ENCODE measurements at regions not wholly inside any gene's neighbourhood (a gene's known extent, or its start where the extent isn't known, plus 50 kb on each side); places are given as distances from the start of the nearest gene placed in this dataset.

GRCh38 chr13:82879921-82880320, 1002.4 kb downstream of the SLITRK1 start:
- Histone ChIP-seq H2AFZ (ENCODE audit: low read depth, low read length) (no peak overlapping the region), H3K9me3 (ENCODE audit: low read length) (no peaks in the 10 kb centered on the region), H3K79me2 (replicated peaks; ENCODE audit: insufficient read depth, low read length) (no peaks in the 10 kb centered on the region), H4K20me1 (ENCODE audit: insufficient read depth) (no peaks in the 10 kb centered on the region), H3F3A (ENCODE audit: insufficient read depth, low read length, poor library complexity, severe bottlenecking) (no peaks in the 10 kb centered on the region), H3K9ac (ENCODE audit: low read length) (no peak overlapping the region), H3K27me3 (ENCODE audit: insufficient read depth, low read depth, low read length) (no peaks in the 10 kb centered on the region), H3K9me2 (ENCODE audit: insufficient read depth, low read length) (no peaks in the 10 kb centered on the region), H3K36me3 (ENCODE audit: insufficient read depth, low read length) (no peaks in the 10 kb centered on the region), H3K27ac (ENCODE audit: low read length) (no peak overlapping the region), H3K4me2 (ENCODE audit: low read length) (no peak overlapping the region), H3K4me3 (ENCODE audit: low read length) (no peak overlapping the region)
- TF ChIP-seq POLR2AphosphoS5 (IDR thresholded peaks at IDR 0.05) (no peak), CTCF (IDR thresholded peaks at IDR 0.05; ENCODE audit: poor library complexity, severe bottlenecking) (no peak), RAD21 (conservative IDR thresholded peaks at IDR 0.05) (no peak), SMC3 (conservative IDR thresholded peaks at IDR 0.05; ENCODE audit: poor library complexity) (no peak), EZH2 (IDR thresholded peaks at IDR 0.05; ENCODE audit: borderline replicate concordance, insufficient read depth, low read length, poor library complexity, severe bottlenecking) (no peak), REST (IDR thresholded peaks at IDR 0.05; ENCODE audit: borderline replicate concordance) (no peak), MXI1 (conservative IDR thresholded peaks at IDR 0.05; ENCODE audit: poor library complexity, severe bottlenecking) (no peak), TAF1 (IDR thresholded peaks at IDR 0.05; ENCODE audit: low read depth) (no peak), EP300 (conservative IDR thresholded peaks at IDR 0.05; ENCODE audit: poor library complexity, severe bottlenecking) (no peak)

DNA sequence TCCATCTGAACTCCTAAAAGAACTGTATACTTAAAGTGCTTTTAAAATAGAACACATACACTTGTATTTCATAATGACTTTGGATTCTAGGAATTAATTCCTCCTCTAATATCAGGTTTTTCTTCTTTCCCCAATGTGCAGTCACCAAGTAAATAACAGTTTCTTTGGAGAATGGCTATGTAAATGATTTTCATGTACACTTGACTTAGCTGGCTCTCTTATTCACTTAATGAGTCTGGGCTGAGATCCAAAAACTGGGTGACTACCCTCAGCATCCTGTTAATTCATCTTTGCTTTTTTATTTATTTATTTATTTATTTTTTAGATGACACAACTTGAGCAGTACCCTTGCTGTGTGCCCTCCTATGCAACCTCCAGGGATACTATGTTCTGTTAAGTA, 1003.7 kb downstream of the SLITRK1 start:
- H4K20me1 ChIP-seq (ENCODE audit: insufficient read depth): no peaks in the 10 kb centered on the region
- H3K27me3 ChIP-seq (ENCODE audit: insufficient read depth, low read depth, low read length): no peaks in the 10 kb centered on the region
- no peak overlapping the region for H2AFZ ChIP-seq (ENCODE audit: low read depth, low read length)
- H3K9me2 ChIP-seq (ENCODE audit: insufficient read depth, low read length): no peaks in the 10 kb centered on the region
- no peak overlapping the region for H3K9ac ChIP-seq (ENCODE audit: low read length)
- TF ChIP-seq SMC3 (conservative IDR thresholded peaks at IDR 0.05; ENCODE audit: poor library complexity) (no peak), MXI1 (conservative IDR thresholded peaks at IDR 0.05; ENCODE audit: poor library complexity, severe bottlenecking) (no peak), EZH2 (IDR thresholded peaks at IDR 0.05; ENCODE audit: borderline replicate concordance, insufficient read depth, low read length, poor library complexity, severe bottlenecking) (no peak), TAF1 (IDR thresholded peaks at IDR 0.05; ENCODE audit: low read depth) (no peak), EP300 (conservative IDR thresholded peaks at IDR 0.05; ENCODE audit: poor library complexity, severe bottlenecking) (no peak), CTCF (IDR thresholded peaks at IDR 0.05; ENCODE audit: poor library complexity, severe bottlenecking) (no peak), POLR2AphosphoS5 (IDR thresholded peaks at IDR 0.05) (no peak), RAD21 (conservative IDR thresholded peaks at IDR 0.05) (no peak)
- H3K36me3 ChIP-seq (ENCODE audit: insufficient read depth, low read length): no peaks in the 10 kb centered on the region
- no peaks in the 10 kb centered on the region for H3K79me2 ChIP-seq (replicated peaks; ENCODE audit: insufficient read depth, low read length)
- H3K4me2 ChIP-seq (ENCODE audit: low read length): no peak overlapping the region
- no peaks in the 10 kb centered on the region for H3F3A ChIP-seq (ENCODE audit: insufficient read depth, low read length, poor library complexity, severe bottlenecking)
- no peak overlapping the region for H3K27ac ChIP-seq (ENCODE audit: low read length)
- H3K4me3 ChIP-seq (ENCODE audit: low read length): no peak overlapping the region
- no peaks in the 10 kb centered on the region for H3K9me3 ChIP-seq (ENCODE audit: low read length)
